CD8-positive, alpha-beta memory T cell (primary cell): ENCODE measurements at regions not wholly inside any gene's neighbourhood (a gene's known extent, or its start where the extent isn't known, plus 50 kb on each side); places are given as distances from the start of the nearest gene placed in this dataset.

Source experiments
- CTCF ChIA-PET: fragments of 350-600 bp; sonication (Branson Sonifier 250); formaldehyde crosslinking; loops from one replicate; lab custom pipeline; 2021; ENCODE audit warnings: antibody characterized with exemption; lab: Charles Lee
- POLR2A ChIA-PET: fragments of 350-600 bp; sonication (Branson Sonifier 250); formaldehyde crosslinking; loops from one replicate; lab custom pipeline; 2021; ENCODE audit warnings: antibody characterized with exemption; lab: Charles Lee
- DNase-seq, 5 donors: peaks; one replicate each; pipeline versions ENCODE4 v3.0.0 to v3.0.0-alpha.2; 2020 to 2022; ENCODE audit warnings: mixed read lengths in 1 of 5
- H3K27ac ChIP-seq: one replicate; pipeline ENCODE4 v1.7.0; 2013; ENCODE audit warnings: low read depth, mild to moderate bottlenecking, low read length, moderate library complexity
- H3K27me3 ChIP-seq: 2 replicates; pipeline ENCODE4 v1.7.0; 2013; ENCODE audit warnings: low read length, mild to moderate bottlenecking; ENCODE audit not compliant: insufficient read depth, poor library complexity, severe bottlenecking
- H3K36me3 ChIP-seq: 2 replicates; pipeline ENCODE4 v1.7.0; 2013; ENCODE audit warnings: mild to moderate bottlenecking, low read length, moderate library complexity; ENCODE audit not compliant: insufficient read depth
- H3K4me1 ChIP-seq: 2 replicates; pipeline ENCODE4 v1.7.0; 2013; ENCODE audit warnings: mild to moderate bottlenecking, low read length, moderate library complexity; ENCODE audit not compliant: insufficient read depth
- H3K4me3 ChIP-seq: 2 replicates; pipeline ENCODE4 v1.7.0; 2013; ENCODE audit warnings: mild to moderate bottlenecking, low read length
- H3K9me3 ChIP-seq: 2 replicates; pipeline ENCODE4 v1.7.0; 2013; ENCODE audit warnings: mild to moderate bottlenecking, low read length
- H3K27ac Mint-ChIP-seq, 8 donors: one replicate each; pipeline ENCODE4 v1.8.0; 2020 to 2021; ENCODE audit warnings: mixed read lengths in 8 of 8, mild to moderate bottlenecking in 6 of 8, inconsistent platforms in 3 of 8, moderate library complexity in 3 of 8
- H3K27me3 Mint-ChIP-seq, 2 donors: one replicate each; pipeline ENCODE4 v1.8.0; 2020 to 2021; ENCODE audit warnings: mixed read lengths in 2 of 2, mild to moderate bottlenecking in 1 of 2, moderate library complexity in 1 of 2
- H3K36me3 Mint-ChIP-seq, 3 donors: one replicate each; pipeline ENCODE4 v1.8.0; 2020 to 2021; ENCODE audit warnings: mixed read lengths in 3 of 3, inconsistent platforms in 1 of 3, mild to moderate bottlenecking in 1 of 3
- H3K4me1 Mint-ChIP-seq, 3 donors: one replicate each; pipeline ENCODE4 v1.8.0; 2020 to 2021; ENCODE audit warnings: mixed read lengths in 3 of 3, inconsistent platforms in 1 of 3, mild to moderate bottlenecking in 1 of 3
- H3K4me3 Mint-ChIP-seq, 7 donors: one replicate each; pipeline ENCODE4 v1.8.0; 2020 to 2021; ENCODE audit warnings: mixed read lengths in 7 of 7, mild to moderate bottlenecking in 6 of 7, moderate library complexity in 4 of 7, inconsistent platforms in 2 of 7
- H3K9me3 Mint-ChIP-seq, 5 donors: one replicate each; pipeline ENCODE4 v1.8.0; 2020 to 2022; ENCODE audit warnings: mixed read lengths in 5 of 5, mild to moderate bottlenecking in 3 of 5, moderate library complexity in 2 of 5, inconsistent platforms in 1 of 5

- Mint-ChIP-seq H3K9me3 (no peaks in the 10 kb centered on the region), H3K27me3 (no peaks in the 10 kb centered on the region), H3K27ac (no peak overlapping the region), H3K4me3 (no peak overlapping the region), H3K36me3 (no peaks in the 10 kb centered on the region), H3K4me1 (no peaks in the 10 kb centered on the region)
- no peak overlapping the region for H3K27ac ChIP-seq
- no peaks in the 10 kb centered on the region for H3K27me3 ChIP-seq
- no peaks in the 10 kb centered on the region for H3K36me3 ChIP-seq
- DNase-seq: no peak
- H3K9me3 ChIP-seq: no peaks in the 10 kb centered on the region
- no peak overlapping the region for H3K4me3 ChIP-seq
- peaks cover 6% of the 10 kb centered on the region for H3K4me1 ChIP-seq
- ChIA-PET POLR2A (no interaction called here), CTCF (no interaction called here)
Observed at GRCh38 chr7:93013446-93014061, 104.2 kb downstream of the SAMD9 start.

- Mint-ChIP-seq H3K36me3 (no peaks in the 10 kb centered on the region), H3K4me3 (no peak overlapping the region), H3K27me3 (no peaks in the 10 kb centered on the region), H3K9me3 (no peaks in the 10 kb centered on the region), H3K4me1 (no peaks in the 10 kb centered on the region), H3K27ac (no peak overlapping the region)
- Histone ChIP-seq H3K4me1 (peaks cover 6% of the 10 kb centered on the region), H3K9me3 (no peaks in the 10 kb centered on the region), H3K4me3 (no peak overlapping the region), H3K36me3 (no peaks in the 10 kb centered on the region), H3K27me3 (no peaks in the 10 kb centered on the region), H3K27ac (no peak overlapping the region)
- DNase-seq: no peak
- POLR2A ChIA-PET: no interaction called here
- CTCF ChIA-PET: no interaction called here
Observed at GRCh38 chr7:93011351-93012294, 106.2 kb downstream of the SAMD9 start.

- H3K4me3 Mint-ChIP-seq: no peak overlapping the region
- no peaks in the 10 kb centered on the region for H3K9me3 Mint-ChIP-seq
- H3K4me1 Mint-ChIP-seq: no peaks in the 10 kb centered on the region
- H3K27me3 ChIP-seq: no peaks in the 10 kb centered on the region
- POLR2A ChIA-PET: no interaction called here
- H3K9me3 ChIP-seq: no peaks in the 10 kb centered on the region
- no peak overlapping the region for H3K27ac ChIP-seq
- H3K36me3 ChIP-seq: no peaks in the 10 kb centered on the region
- no peak for DNase-seq
- peaks cover 0 to 2% (median 0%) of the 10 kb centered on the region in 3 donors for H3K36me3 Mint-ChIP-seq
- no peak overlapping the region for H3K4me3 ChIP-seq
- peaks cover 0 to 7% of the 10 kb centered on the region in 2 donors for H3K27me3 Mint-ChIP-seq
- no peaks in the 10 kb centered on the region for H3K4me1 ChIP-seq
- no peak overlapping the region for H3K27ac Mint-ChIP-seq
- CTCF ChIA-PET: no interaction called here
Observed at GRCh38 chr7:93008833-93009232, 108.9 kb downstream of the SAMD9 start.

- DNase-seq: no peak
- Mint-ChIP-seq H3K4me1 (no peaks in the 10 kb centered on the region), H3K4me3 (no peak overlapping the region), H3K27me3 (peaks cover 0 to 7% of the 10 kb centered on the region in 2 donors), H3K36me3 (peaks cover 0 to 2% (median 0%) of the 10 kb centered on the region in 3 donors), H3K9me3 (no peaks in the 10 kb centered on the region), H3K27ac (no peak overlapping the region)
- Histone ChIP-seq H3K27me3 (no peaks in the 10 kb centered on the region), H3K27ac (no peak overlapping the region), H3K9me3 (no peaks in the 10 kb centered on the region), H3K36me3 (no peaks in the 10 kb centered on the region), H3K4me3 (no peak overlapping the region), H3K4me1 (no peaks in the 10 kb centered on the region)
- CTCF ChIA-PET: no interaction called here
- POLR2A ChIA-PET: no interaction called here
Observed at GRCh38 chr7:93006480-93007095, 111.2 kb downstream of the SAMD9 start.

GRCh38 chr7:93004906-93005305 lies 112.9 kb downstream of the SAMD9 start:
- no peaks in the 10 kb centered on the region for H3K4me1 ChIP-seq
- Mint-ChIP-seq H3K4me1 (no peaks in the 10 kb centered on the region), H3K36me3 (peaks cover 0 to 2% (median 0%) of the 10 kb centered on the region in 3 donors), H3K9me3 (no peaks in the 10 kb centered on the region), H3K27me3 (peaks cover 0 to 7% of the 10 kb centered on the region in 2 donors), H3K27ac (no peak overlapping the region), H3K4me3 (no peak overlapping the region)
- no peaks in the 10 kb centered on the region for H3K27me3 ChIP-seq
- POLR2A ChIA-PET: no interaction called here
- CTCF ChIA-PET: no interaction called here
- no peak overlapping the region for H3K4me3 ChIP-seq
- H3K27ac ChIP-seq: no peak overlapping the region
- no peaks in the 10 kb centered on the region for H3K9me3 ChIP-seq
- H3K36me3 ChIP-seq: no peaks in the 10 kb centered on the region
- DNase-seq: no peak

- Histone ChIP-seq H3K36me3 (no peaks in the 10 kb centered on the region), H3K9me3 (no peaks in the 10 kb centered on the region), H3K27ac (no peak overlapping the region), H3K4me1 (no peaks in the 10 kb centered on the region), H3K4me3 (no peak overlapping the region), H3K27me3 (no peaks in the 10 kb centered on the region)
- Mint-ChIP-seq H3K9me3 (no peaks in the 10 kb centered on the region), H3K27ac (no peak overlapping the region), H3K4me3 (no peak overlapping the region), H3K27me3 (peaks cover 7% of the 10 kb centered on the region in 2 donors), H3K36me3 (peaks cover 0 to 3% (median 0%) of the 10 kb centered on the region in 3 donors), H3K4me1 (no peaks in the 10 kb centered on the region)
- CTCF ChIA-PET: no interaction called here
- no peak for DNase-seq
- POLR2A ChIA-PET: no interaction called here
Observed at GRCh38 chr7:92997719-92998118, 120.1 kb downstream of the SAMD9 start.

- peaks cover 7% of the 10 kb centered on the region in 2 donors for H3K27me3 Mint-ChIP-seq
- CTCF ChIA-PET: no interaction called here
- no peaks in the 10 kb centered on the region for H3K27me3 ChIP-seq
- no peaks in the 10 kb centered on the region for H3K9me3 Mint-ChIP-seq
- H3K36me3 ChIP-seq: no peaks in the 10 kb centered on the region
- H3K36me3 Mint-ChIP-seq: peaks cover 0 to 3% (median 0%) of the 10 kb centered on the region in 3 donors
- POLR2A ChIA-PET: no interaction called here
- no peak overlapping the region for H3K4me3 Mint-ChIP-seq
- DNase-seq: no peak
- H3K4me1 ChIP-seq: no peaks in the 10 kb centered on the region
- H3K4me1 Mint-ChIP-seq: no peaks in the 10 kb centered on the region
- H3K9me3 ChIP-seq: no peaks in the 10 kb centered on the region
- H3K27ac Mint-ChIP-seq: no peak overlapping the region
- no peak overlapping the region for H3K4me3 ChIP-seq
- H3K27ac ChIP-seq: no peak overlapping the region
Observed at GRCh38 chr7:92997152-92997551, 120.6 kb downstream of the SAMD9 start.

GRCh38 chr7:92994901-92995300 lies 122.9 kb downstream of the SAMD9 start:
- no peaks in the 10 kb centered on the region for H3K4me1 ChIP-seq
- no peaks in the 10 kb centered on the region for H3K36me3 ChIP-seq
- POLR2A ChIA-PET: no interaction called here
- no peaks in the 10 kb centered on the region for H3K9me3 ChIP-seq
- H3K27ac Mint-ChIP-seq: no peak overlapping the region
- peaks cover 0 to 3% (median 0%) of the 10 kb centered on the region in 3 donors for H3K36me3 Mint-ChIP-seq
- H3K4me3 ChIP-seq: no peak overlapping the region
- H3K4me3 Mint-ChIP-seq: no peak overlapping the region
- no peaks in the 10 kb centered on the region for H3K27me3 ChIP-seq
- CTCF ChIA-PET: no interaction called here
- DNase-seq: no peak
- peaks cover 7 to 12% of the 10 kb centered on the region in 2 donors for H3K27me3 Mint-ChIP-seq
- no peaks in the 10 kb centered on the region for H3K4me1 Mint-ChIP-seq
- no peak overlapping the region for H3K27ac ChIP-seq
- H3K9me3 Mint-ChIP-seq: no peaks in the 10 kb centered on the region
